Endothelial cell of umbilical vein (primary cell): ENCODE measurements at regions not wholly inside any gene's neighbourhood (a gene's known extent, or its start where the extent isn't known, plus 50 kb on each side); places are given as distances from the start of the nearest gene placed in this dataset.

Source experiments
- BruUV-seq: library from RNA; stranded (reverse); fragments of 400-500 nt; replicated peaks from 2 replicates; lab custom pipeline; 2021; lab: Mats Ljungman, UMichigan
- CTCF ChIA-PET: fragments of 300-600, 350-600 bp; sonication (Branson Sonifier 250); formaldehyde crosslinking; loops from one replicate; lab custom pipeline; 2021; ENCODE audit warnings: antibody characterized with exemption, inconsistent platforms; lab: Charles Lee
- POLR2A ChIA-PET: fragments of 300-600, 350-600 bp; sonication (Branson Sonifier 250); formaldehyde crosslinking; loops from one replicate; lab custom pipeline; 2021; ENCODE audit warnings: antibody characterized with exemption, inconsistent platforms; lab: Charles Lee
- DNase-seq: peaks from one replicate; pipeline ENCODE4 v3.0.0-alpha.2; 2011; ENCODE audit warnings: low read depth, low spot score
- FAIRE-seq: peaks from 2 replicates; lab custom pipeline; 2011; peaks lifted over from hg19 to GRCh38; lab: Jason Lieb, UNC
- H2AFZ ChIP-seq: 2 replicates; pipeline ENCODE4 v1.6.0; 2012; ENCODE audit warnings: low read depth, low read length, control low read depth, inconsistent platforms
- H3K27ac ChIP-seq: 2 replicates; pipeline ENCODE4 v1.5.1; 2011; ENCODE audit warnings: low read depth, mild to moderate bottlenecking, control low read depth, low read length, moderate library complexity; ENCODE audit not compliant: insufficient read depth
- H3K27me3 ChIP-seq, 2 experiments: 2 replicates each; pipeline versions ENCODE4 v1.6.0 to v1.6.1; 2011; ENCODE audit warnings: low read length in 2 of 2, mixed read lengths in 1 of 2; ENCODE audit not compliant: control insufficient read depth in 2 of 2, insufficient read depth in 2 of 2
- H3K36me3 ChIP-seq, 2 experiments: 2 replicates in 1 of 2; 3 replicates in 1 of 2; pipeline ENCODE4 v1.5.1; 2011; ENCODE audit warnings: low read length in 2 of 2, mild to moderate bottlenecking in 1 of 2, moderate library complexity in 1 of 2; ENCODE audit not compliant: control insufficient read depth in 2 of 2, insufficient read depth in 2 of 2; ENCODE audit errors: extremely low read depth in 1 of 2
- H3K4me1 ChIP-seq: 3 replicates; pipeline ENCODE4 v1.5.1; 2011; ENCODE audit warnings: mild to moderate bottlenecking, low read length; ENCODE audit not compliant: control insufficient read depth, insufficient read depth; ENCODE audit errors: extremely low read depth
- H3K4me2 ChIP-seq: 2 replicates; pipeline ENCODE4 v1.6.1; 2011; ENCODE audit warnings: low read length, control low read depth, mixed read lengths; ENCODE audit not compliant: insufficient read depth
- H3K4me3 ChIP-seq, 3 experiments: fragments of 200-600 bp in 1 of 3; sonication (generic), shearing (Covaris generic) in 1 of 3; replicated peaks in 1 of 3; 2 replicates each; pipeline ENCODE4 v1.5.1; 2011 to 2016; ENCODE audit warnings: control low read depth in 3 of 3, low read length in 3 of 3, mild to moderate bottlenecking in 2 of 3, inconsistent platforms in 1 of 3, low read depth in 1 of 3, moderate library complexity in 1 of 3; ENCODE audit not compliant: insufficient read depth in 1 of 3
- H3K79me2 ChIP-seq: 2 replicates; pipeline ENCODE4 v1.6.0; 2012; ENCODE audit warnings: low read length, inconsistent platforms; ENCODE audit not compliant: control insufficient read depth, insufficient read depth
- H3K9ac ChIP-seq: replicated peaks from 2 replicates; pipeline ENCODE3; 2011; ENCODE audit warnings: low read length, control low read depth; ENCODE audit not compliant: insufficient read depth; ENCODE audit errors: extremely low read depth
- H3K9me1 ChIP-seq: replicated peaks from 3 replicates; pipeline ENCODE4 v1.6.0; 2011; ENCODE audit warnings: mild to moderate bottlenecking, low read length; ENCODE audit not compliant: control insufficient read depth, insufficient read depth; ENCODE audit errors: extremely low read depth
- H3K9me3 ChIP-seq: replicated peaks from 2 replicates; pipeline ENCODE4 v1.5.1; 2012; ENCODE audit warnings: low read length, inconsistent platforms; ENCODE audit not compliant: control insufficient read depth, insufficient read depth
- H4K20me1 ChIP-seq: replicated peaks from 2 replicates; pipeline ENCODE3; 2011; ENCODE audit warnings: mild to moderate bottlenecking, low read length; ENCODE audit not compliant: control insufficient read depth, insufficient read depth; ENCODE audit errors: extremely low read depth
- EZH2 ChIP-seq: IDR thresholded peaks from 2 replicates; pipeline ENCODE4 v1.6.1; 2012; ENCODE audit warnings: borderline replicate concordance, low read depth, mild to moderate bottlenecking, moderate library complexity, low read length, inconsistent platforms; ENCODE audit not compliant: severe bottlenecking
- FOS ChIP-seq: IDR thresholded peaks from 2 replicates; pipeline ENCODE4 v1.6.1; 2011; ENCODE audit warnings: mild to moderate bottlenecking, low read length, moderate library complexity, borderline replicate concordance; ENCODE audit not compliant: insufficient read depth
- GATA2 ChIP-seq: IDR thresholded peaks from 2 replicates; pipeline ENCODE4 v1.7.0; 2011; ENCODE audit warnings: low read depth, mild to moderate bottlenecking, moderate library complexity, mixed read lengths, low read length; ENCODE audit not compliant: insufficient read length, insufficient read depth
- JUN ChIP-seq: IDR thresholded peaks from 2 replicates; pipeline ENCODE4 v1.6.1; 2011; ENCODE audit warnings: borderline replicate concordance, low read depth; ENCODE audit not compliant: insufficient read length, insufficient read depth
- MYC ChIP-seq: IDR thresholded peaks from one replicate; pipeline ENCODE4 v1.6.1; 2011; ENCODE audit warnings: mild to moderate bottlenecking, low read depth, low read length
- POLR2A ChIP-seq: IDR thresholded peaks from 2 replicates; pipeline ENCODE4 v1.6.1; 2012; ENCODE audit warnings: low read depth, mild to moderate bottlenecking, control low read depth, low read length
- POLR2AphosphoS5 ChIP-seq: IDR thresholded peaks from 2 replicates; pipeline ENCODE4 v1.6.1; 2012; ENCODE audit warnings: low read depth, mild to moderate bottlenecking, control low read depth, low read length, moderate library complexity; ENCODE audit not compliant: insufficient read depth
- dilution Hi-C: fragments of 300-500 bp; cut with MboI; formaldehyde crosslinking; loops from one replicate; pipeline ENCODE4 v1.15.0; 2019; ENCODE audit warnings: low sequenced_read_pairs; ENCODE audit not compliant: extremely low pct_ligation_motif_present
- intact Hi-C: fragments of 100-400 bp; cut with micrococcal nuclease; formaldehyde crosslinking; loops from one replicate; pipeline ENCODE4 v1.10.0; 2022
- TF ChIP-seq, protein P1 (sequence below): IDR thresholded peaks from 2 replicates; pipeline ENCODE4 v1.6.1; 2011; ENCODE audit not compliant: insufficient read depth, insufficient read length
- TF ChIP-seq, protein P2 (sequence below), 2 donors: IDR thresholded peaks; 1 replicate in 1 of 2; 2 replicates in 1 of 2; pipeline ENCODE4 v1.5.1; 2011; ENCODE audit warnings: low read length in 2 of 2, mild to moderate bottlenecking in 2 of 2, moderate library complexity in 2 of 2, control low read depth in 1 of 2, inconsistent platforms in 1 of 2, low read depth in 1 of 2; ENCODE audit not compliant: insufficient read depth in 1 of 2; ENCODE audit errors: extremely low read depth in 1 of 2

GRCh38 chr5:161149078-161149477 is 297.1 kb upstream of the ATP10B start:
- dilution Hi-C loops = no loop called here
- FAIRE-seq = no peak
- Histone ChIP-seq H3K27me3 (no peaks in the 10 kb centered on the region), H3K4me2 (no peak overlapping the region), H3K4me1 (no peaks in the 10 kb centered on the region), H3K9ac (no peak overlapping the region), H3K9me1 (no peaks in the 10 kb centered on the region), H3K27ac (no peak overlapping the region), H3K4me3 (no peak overlapping the region), H3K79me2 (no peaks in the 10 kb centered on the region), H3K36me3 (no peaks in the 10 kb centered on the region), H4K20me1 (no peaks in the 10 kb centered on the region), H2AFZ (no peak overlapping the region), H3K9me3 (peaks cover 2% of the 10 kb centered on the region)
- BruUV-seq = no TSS peak
- ChIA-PET POLR2A (no interaction called here), CTCF (no interaction called here)
- intact Hi-C loops = no loop called here
- TF ChIP-seq, protein P1, sequence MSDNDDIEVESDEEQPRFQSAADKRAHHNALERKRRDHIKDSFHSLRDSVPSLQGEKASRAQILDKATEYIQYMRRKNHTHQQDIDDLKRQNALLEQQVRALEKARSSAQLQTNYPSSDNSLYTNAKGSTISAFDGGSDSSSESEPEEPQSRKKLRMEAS = no peak
- TF ChIP-seq JUN = no peak
- TF ChIP-seq POLR2A = no peak
- TF ChIP-seq FOS = no peak
- TF ChIP-seq, protein P2, sequence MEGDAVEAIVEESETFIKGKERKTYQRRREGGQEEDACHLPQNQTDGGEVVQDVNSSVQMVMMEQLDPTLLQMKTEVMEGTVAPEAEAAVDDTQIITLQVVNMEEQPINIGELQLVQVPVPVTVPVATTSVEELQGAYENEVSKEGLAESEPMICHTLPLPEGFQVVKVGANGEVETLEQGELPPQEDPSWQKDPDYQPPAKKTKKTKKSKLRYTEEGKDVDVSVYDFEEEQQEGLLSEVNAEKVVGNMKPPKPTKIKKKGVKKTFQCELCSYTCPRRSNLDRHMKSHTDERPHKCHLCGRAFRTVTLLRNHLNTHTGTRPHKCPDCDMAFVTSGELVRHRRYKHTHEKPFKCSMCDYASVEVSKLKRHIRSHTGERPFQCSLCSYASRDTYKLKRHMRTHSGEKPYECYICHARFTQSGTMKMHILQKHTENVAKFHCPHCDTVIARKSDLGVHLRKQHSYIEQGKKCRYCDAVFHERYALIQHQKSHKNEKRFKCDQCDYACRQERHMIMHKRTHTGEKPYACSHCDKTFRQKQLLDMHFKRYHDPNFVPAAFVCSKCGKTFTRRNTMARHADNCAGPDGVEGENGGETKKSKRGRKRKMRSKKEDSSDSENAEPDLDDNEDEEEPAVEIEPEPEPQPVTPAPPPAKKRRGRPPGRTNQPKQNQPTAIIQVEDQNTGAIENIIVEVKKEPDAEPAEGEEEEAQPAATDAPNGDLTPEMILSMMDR (IDR thresholded peaks at IDR 0.05; ENCODE audit: extremely low read depth in 1 of 2, insufficient read depth in 1 of 2, low read depth in 1 of 2, low read length in 2 of 2) = no peak
- TF ChIP-seq GATA2 = no peak
- no peak for TF ChIP-seq EZH2
- no peak for TF ChIP-seq MYC
- TF ChIP-seq POLR2AphosphoS5 = no peak
- no peak for DNase-seq
